Loucy (cell line): ENCODE measurements at regions not wholly inside any gene's neighbourhood (a gene's known extent, or its start where the extent isn't known, plus 50 kb on each side); places are given as distances from the start of the nearest gene placed in this dataset.

Source experiments
- H2AFZ ChIP-seq: fragments of 200-600 bp; sonication (generic); 2 replicates; pipeline ENCODE4 v1.6.0; 2016; ENCODE audit warnings: antibody characterized with exemption, mild to moderate bottlenecking, low read length, moderate library complexity
- H3F3A ChIP-seq: fragments of 200-600 bp; 2 replicates; pipeline ENCODE4 v1.6.0; 2016; ENCODE audit warnings: antibody characterized with exemption, low read depth, mild to moderate bottlenecking
- H3K27me3 ChIP-seq: fragments of 200-600 bp; sonication (generic); 2 replicates; pipeline ENCODE4 v1.6.1; 2014; ENCODE audit warnings: low read length, mild to moderate bottlenecking; ENCODE audit not compliant: insufficient read depth, poor library complexity, severe bottlenecking
- H3K36me3 ChIP-seq: fragments of 200-600 bp; sonication (generic); 2 replicates; pipeline ENCODE4 v1.6.1; 2016; ENCODE audit warnings: low read length; ENCODE audit not compliant: insufficient read depth
- H3K4me1 ChIP-seq: fragments of 200-600 bp; sonication (generic); 2 replicates; pipeline ENCODE4 v1.5.1; 2014; ENCODE audit warnings: low read length, mild to moderate bottlenecking; ENCODE audit not compliant: insufficient read depth, poor library complexity, severe bottlenecking
- H3K4me2 ChIP-seq: fragments of 200-600 bp; sonication (generic); 2 replicates; pipeline ENCODE4 v1.6.0; 2014; ENCODE audit warnings: antibody characterized with exemption, low read length, low read depth, mild to moderate bottlenecking; ENCODE audit not compliant: poor library complexity, severe bottlenecking
- H3K4me3 ChIP-seq: fragments of 200-600 bp; sonication (generic); 2 replicates; pipeline ENCODE4 v1.5.1; 2014; ENCODE audit warnings: low read length, mild to moderate bottlenecking, mixed read lengths; ENCODE audit not compliant: poor library complexity, severe bottlenecking
- H3K79me2 ChIP-seq: fragments of 200-600 bp; sonication (generic); 2 replicates; pipeline ENCODE4 v1.6.1; 2014; ENCODE audit warnings: low read length; ENCODE audit not compliant: insufficient read depth
- H3K9ac ChIP-seq: fragments of 200-600 bp; sonication (generic); 2 replicates; pipeline ENCODE4 v1.6.0; 2014; ENCODE audit warnings: mild to moderate bottlenecking, low read depth, low read length, moderate library complexity; ENCODE audit not compliant: poor library complexity, severe bottlenecking
- H3K9me2 ChIP-seq: fragments of 200-600 bp; sonication (generic); replicated peaks from 2 replicates; pipeline ENCODE4 v1.6.1; 2016; ENCODE audit warnings: low read depth, low read length, mixed read lengths
- H3K9me3 ChIP-seq: fragments of 200-600 bp; sonication (generic); 2 replicates; pipeline ENCODE4 v1.6.1; 2014; ENCODE audit warnings: mild to moderate bottlenecking, antibody characterized with exemption, low read length, low read depth; ENCODE audit not compliant: insufficient read depth
- H4K20me1 ChIP-seq: fragments of 200-600 bp; sonication (generic); 2 replicates; pipeline ENCODE4 v1.6.0; 2014; ENCODE audit warnings: antibody characterized with exemption, low read length, mild to moderate bottlenecking; ENCODE audit not compliant: insufficient read depth, poor library complexity, severe bottlenecking
- CTCF ChIP-seq: fragments of 200-600 bp; sonication (generic); conservative IDR thresholded peaks from 2 replicates; pipeline ENCODE4 v1.5.1; 2014; ENCODE audit warnings: mild to moderate bottlenecking, antibody characterized with exemption, low read length
- EZH2phosphoT487 ChIP-seq: fragments of 200-600 bp; IDR thresholded peaks from 2 replicates; pipeline ENCODE4 v1.6.1; 2018; ENCODE audit warnings: antibody characterized with exemption, mild to moderate bottlenecking, moderate library complexity, borderline replicate concordance

DNA sequence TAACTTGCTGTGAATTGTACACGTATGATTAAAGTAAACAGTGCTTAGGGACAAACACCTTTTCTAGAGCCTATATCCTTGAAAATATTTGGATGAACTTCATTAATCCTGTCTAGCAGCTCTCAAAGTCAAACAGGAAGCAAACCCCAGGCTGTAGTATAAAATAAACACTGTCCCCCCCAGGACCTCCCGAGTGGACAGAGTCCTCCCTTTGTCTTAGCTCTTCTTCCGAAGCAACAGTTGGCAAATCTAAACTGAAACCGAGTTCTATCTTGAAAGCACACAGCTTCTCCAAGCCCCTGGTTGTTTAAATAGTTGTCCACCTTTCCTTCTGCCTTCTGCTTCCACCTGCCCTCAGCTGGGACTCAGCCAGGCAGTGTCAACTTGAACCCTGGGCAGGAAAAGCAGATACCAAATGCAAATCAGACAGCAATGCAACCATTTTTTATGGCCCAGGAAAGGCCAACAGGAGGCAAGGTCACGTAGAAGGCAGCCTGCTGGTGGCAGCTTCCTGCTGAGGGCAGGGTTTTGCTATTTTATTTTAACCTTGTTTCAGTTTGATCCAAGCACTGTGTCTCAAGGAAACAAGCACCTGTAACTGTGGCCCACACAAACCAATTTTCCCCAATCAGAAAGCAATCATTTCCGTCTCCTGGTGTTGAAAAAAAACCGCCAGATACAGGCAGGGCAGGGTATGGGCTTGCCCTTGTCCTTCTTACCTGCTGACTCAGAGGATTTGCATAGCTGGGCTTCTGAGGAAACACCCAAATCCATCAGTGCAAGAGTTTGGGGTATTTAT lies 110.3 kb upstream of the KIT start:
- Histone ChIP-seq H3K27me3 (no peaks in the 10 kb centered on the region), H3K36me3 (no peaks in the 10 kb centered on the region), H3K4me1 (peaks cover 13% of the 10 kb centered on the region), H4K20me1 (no peaks in the 10 kb centered on the region), H3K4me3 (peak overlapping the region; percentile 41), H3K9me3 (no peaks in the 10 kb centered on the region), H2AFZ (peak overlapping the region; percentile 84), H3K9me2 (no peaks in the 10 kb centered on the region), H3K9ac (peak overlapping the region; percentile 44), H3F3A (no peaks in the 10 kb centered on the region), H3K79me2 (no peaks in the 10 kb centered on the region), H3K4me2 (peak overlapping the region; percentile 66)
- no peak for TF ChIP-seq EZH2phosphoT487
- TF ChIP-seq CTCF = no peak; the same call in 1 of the 2 replicates

DNA sequence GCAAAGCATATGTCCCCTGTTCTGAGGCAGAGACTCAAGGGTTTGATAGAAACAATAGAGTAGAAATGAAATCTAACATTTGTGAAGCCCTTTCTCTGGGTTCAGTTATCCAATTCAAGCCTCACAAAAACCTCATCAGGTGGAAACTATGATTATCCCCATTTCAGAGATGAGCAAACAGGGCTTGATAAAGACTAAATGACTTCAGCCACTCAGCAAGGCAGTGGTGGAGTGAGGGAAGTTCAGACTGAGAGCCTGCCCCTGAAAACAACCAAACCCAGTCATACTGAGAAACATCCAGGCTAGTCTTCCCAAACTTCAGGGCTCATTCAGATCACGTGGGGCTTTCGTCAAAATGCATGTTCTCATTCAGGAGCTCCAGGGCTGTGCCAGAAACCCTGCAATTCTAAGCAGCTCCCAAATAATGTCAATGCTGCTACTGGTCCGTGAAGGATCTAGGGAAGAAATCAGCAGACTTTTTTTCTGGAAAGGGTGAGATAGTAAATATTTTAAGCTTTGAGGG lies 109.6 kb upstream of the KIT start:
- H2AFZ ChIP-seq = peak overlapping the region; percentile 84
- no peaks in the 10 kb centered on the region for H3K27me3 ChIP-seq
- no peaks in the 10 kb centered on the region for H3K36me3 ChIP-seq
- H3K9ac ChIP-seq = peak overlapping the region; percentile 44
- TF ChIP-seq EZH2phosphoT487 = no peak
- TF ChIP-seq CTCF = no peak
- H3K4me2 ChIP-seq = peak overlapping the region; percentile 66
- H4K20me1 ChIP-seq = no peaks in the 10 kb centered on the region
- H3K9me3 ChIP-seq = no peaks in the 10 kb centered on the region
- H3F3A ChIP-seq = no peaks in the 10 kb centered on the region
- no peaks in the 10 kb centered on the region for H3K9me2 ChIP-seq
- peak overlapping the region; percentile 41 for H3K4me3 ChIP-seq
- H3K79me2 ChIP-seq = no peaks in the 10 kb centered on the region
- H3K4me1 ChIP-seq = peaks cover 13% of the 10 kb centered on the region

- Histone ChIP-seq H3K9me2 (no peaks in the 10 kb centered on the region), H3K9me3 (no peaks in the 10 kb centered on the region), H3K4me1 (peaks cover 13% of the 10 kb centered on the region), H3K36me3 (no peaks in the 10 kb centered on the region), H4K20me1 (no peaks in the 10 kb centered on the region), H2AFZ (no peak overlapping the region), H3K79me2 (no peaks in the 10 kb centered on the region), H3K9ac (no peak overlapping the region), H3K27me3 (no peaks in the 10 kb centered on the region), H3K4me2 (no peak overlapping the region), H3K4me3 (no peak overlapping the region), H3F3A (no peaks in the 10 kb centered on the region)
- no peak for TF ChIP-seq EZH2phosphoT487
- TF ChIP-seq CTCF = no peak
These were observed 108.8 kb upstream of the KIT start for GRCh38 chr4:54548831-54549460.
